D721Med (cell line): ENCODE measurements at regions not wholly inside any gene's neighbourhood (a gene's known extent, or its start where the extent isn't known, plus 50 kb on each side); places are given as distances from the start of the nearest gene placed in this dataset.
"Not testable (repeated sequence)": the region's sequence is repeated elsewhere in the genome, so short reads cannot be mapped to it uniquely, and the experiment has no call there.

Experiments
- DNase-seq: peaks from one replicate; pipeline ENCODE4 v3.0.0; 2011; ENCODE audit warnings: low spot score; ENCODE audit not compliant: insufficient read length
- FAIRE-seq: peaks from 2 replicates; lab custom pipeline; 2011; peaks lifted over from hg19 to GRCh38; lab: Jason Lieb, UNC
- CTCF ChIP-seq: IDR thresholded peaks from 2 replicates; pipeline ENCODE4 v1.5.1; 2012; ENCODE audit warnings: mild to moderate bottlenecking, control low read depth; ENCODE audit not compliant: insufficient read depth; ENCODE audit errors: missing control alignments

DNA sequence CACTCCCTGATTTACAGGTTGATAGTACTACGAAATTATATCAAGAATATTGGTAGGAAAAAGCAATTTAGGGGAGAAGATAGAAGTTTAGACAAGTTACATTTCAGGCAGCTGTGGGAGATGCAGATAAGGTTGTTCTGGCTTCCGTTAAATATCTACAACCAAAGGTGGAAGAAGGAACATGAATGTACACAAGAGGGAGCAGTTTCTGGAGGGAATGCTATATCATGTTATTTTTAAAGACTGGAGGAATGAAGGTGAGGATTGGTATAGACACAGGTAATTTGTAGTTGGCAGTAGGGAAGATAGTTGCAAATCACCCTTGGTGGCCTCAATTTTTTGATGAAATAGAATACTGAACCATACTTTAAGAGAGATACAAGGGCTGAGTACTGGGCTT is 187.3 kb upstream of the NMUR2 start:
- no peak for DNase-seq
- TF ChIP-seq CTCF: no peak
- no peak for FAIRE-seq

DNA sequence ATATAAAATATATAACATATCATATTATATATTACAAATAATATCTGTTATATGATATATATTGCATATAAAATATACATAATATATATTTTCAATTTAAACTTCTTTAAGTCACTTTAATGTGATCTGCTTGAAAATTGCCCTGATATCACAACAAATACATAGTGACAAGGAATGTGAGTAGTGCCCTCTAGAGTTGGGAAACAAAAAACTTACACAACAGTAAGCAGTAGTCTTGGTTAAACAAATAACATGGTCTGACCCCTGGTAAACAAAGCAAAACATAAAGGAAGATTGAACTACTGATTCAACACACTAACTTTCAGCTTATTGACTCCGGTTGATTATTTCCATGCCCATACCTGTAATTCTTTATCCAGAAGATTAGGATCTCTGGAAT is 188.3 kb upstream of the NMUR2 start:
- peak; percentile 44 for TF ChIP-seq CTCF
- DNase-seq (no peak), FAIRE-seq (no peak)

GRCh38 chr5:152595405-152595804 is 190.3 kb upstream of the NMUR2 start:
- no peak for TF ChIP-seq CTCF
- DNase-seq: no peak
- no peak for FAIRE-seq

GRCh38 chr5:152599096-152599495 is 194.0 kb upstream of the NMUR2 start:
- TF ChIP-seq CTCF: no peak
- DNase-seq (no peak), FAIRE-seq (no peak)

DNA sequence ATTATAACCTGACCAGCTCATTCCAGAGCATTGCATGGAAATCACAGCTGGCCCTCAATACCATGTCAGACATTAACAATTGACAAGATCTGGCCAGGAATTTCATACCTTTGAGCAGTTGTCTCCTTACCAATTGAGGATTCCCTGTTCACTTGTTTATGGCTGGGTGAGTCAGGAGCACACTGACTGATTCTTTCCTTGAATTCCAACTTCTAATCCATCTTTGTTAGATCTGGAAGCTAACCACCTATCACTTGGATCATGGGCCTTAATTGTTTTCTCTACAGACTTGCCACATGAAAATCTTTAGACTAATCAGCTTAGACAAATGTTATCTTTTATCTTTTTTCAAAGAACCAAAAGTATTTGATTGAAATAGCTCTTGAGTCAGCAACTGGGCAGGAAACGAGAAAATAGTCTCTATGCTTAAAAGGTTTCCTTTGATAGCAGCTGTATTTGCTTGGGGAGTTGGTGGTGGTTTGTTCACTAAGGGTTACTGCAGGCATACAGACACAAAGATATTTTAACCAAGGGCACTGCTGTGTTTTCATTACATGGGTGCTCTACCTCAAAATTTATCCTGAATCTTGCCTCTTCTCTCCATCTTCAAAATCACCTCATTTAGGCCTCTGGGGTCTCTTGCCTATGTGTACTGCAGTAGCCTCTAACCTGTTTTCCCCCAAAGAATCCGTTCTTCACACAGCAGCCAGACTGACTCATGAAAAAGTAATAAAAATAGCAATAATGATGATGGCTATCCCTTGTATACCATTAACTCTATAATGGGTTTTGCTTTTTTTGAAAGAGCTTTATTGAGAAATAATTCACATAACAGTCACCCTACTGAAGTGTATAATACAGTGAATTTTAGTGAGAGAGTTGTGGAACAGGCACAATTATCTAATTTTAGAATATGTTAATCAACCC is 197.0 kb upstream of the NMUR2 start:
- no peak for TF ChIP-seq CTCF
- DNase-seq (no peak), FAIRE-seq (no peak)

GRCh38 chr5:152606050-152606449 is 201.0 kb upstream of the NMUR2 start:
- DNase-seq, FAIRE-seq: not testable (repeated sequence)

- no peak for TF ChIP-seq CTCF
- FAIRE-seq (no peak), DNase-seq (no peak)
Observed at GRCh38 chr5:152606776-152607364, 201.8 kb upstream of the NMUR2 start.
